HG03039 (cell line): ENCODE measurements at regions not wholly inside any gene's neighbourhood (a gene's known extent, or its start where the extent isn't known, plus 50 kb on each side); places are given as distances from the start of the nearest gene placed in this dataset.

Source experiments
- ATAC-seq: cut with Tn5 transposase; IDR thresholded peaks from one replicate; pipeline ENCODE4 v1.9.1; 2021; ENCODE audit warnings: mild to moderate bottlenecking, moderate library complexity; ENCODE audit not compliant: unreplicated experiment

- no peak for ATAC-seq
Observed at GRCh38 chr1:234667600-234668576, 57.9 kb upstream of the IRF2BP2 start.

GRCh38 chr1:234666761-234667160, 56.8 kb upstream of the IRF2BP2 start:
- no peak for ATAC-seq

DNA sequence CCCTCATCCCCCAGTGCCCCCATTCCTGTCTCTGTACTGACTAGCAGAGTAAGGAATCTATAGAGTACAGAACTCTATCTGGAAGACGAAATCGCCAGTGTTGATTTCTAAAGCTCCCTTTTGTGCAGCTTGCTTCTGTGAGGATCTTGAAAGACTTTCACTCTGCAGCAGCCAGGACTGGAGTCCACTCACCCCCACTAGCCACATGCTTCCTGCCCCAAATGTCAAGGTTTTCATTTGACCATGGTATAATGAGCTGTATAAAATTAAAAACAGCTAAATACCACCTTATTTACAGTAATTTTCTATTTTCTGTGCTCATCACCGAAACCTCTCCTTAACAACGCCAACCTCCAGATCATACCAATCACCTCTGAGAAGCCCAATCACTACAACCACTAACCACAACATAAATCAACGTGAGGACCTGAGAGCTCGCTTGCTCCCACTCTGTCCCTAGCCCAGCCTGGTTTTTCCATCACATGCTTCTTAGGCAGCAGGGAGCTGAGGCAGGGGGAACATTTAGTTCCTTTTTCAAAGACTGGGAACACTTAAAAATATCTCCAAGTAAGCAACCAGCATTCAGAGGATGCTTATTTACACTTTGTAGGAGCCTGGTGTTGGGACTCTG, 56.1 kb upstream of the IRF2BP2 start:
- no peak for ATAC-seq

DNA sequence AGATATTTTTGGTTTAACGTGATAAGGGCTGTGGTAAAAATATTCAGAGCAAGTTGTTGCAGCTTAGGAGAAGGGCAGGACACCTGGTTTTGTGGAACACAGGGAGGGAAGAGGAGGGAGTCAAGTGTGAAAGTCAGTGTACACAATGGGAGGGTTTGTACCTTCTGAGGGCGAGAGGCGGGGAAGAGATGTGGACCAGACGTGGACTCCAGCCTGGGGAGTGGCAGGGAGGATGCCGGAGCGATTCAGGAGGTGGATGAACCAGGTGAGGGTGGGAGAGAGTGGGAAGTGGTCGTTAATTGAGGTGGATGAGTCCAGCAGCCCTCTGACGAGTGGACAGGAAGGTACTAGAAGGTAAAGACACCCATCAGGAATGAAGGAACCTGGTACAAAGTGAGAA, 52.2 kb upstream of the IRF2BP2 start:
- no peak for ATAC-seq

GRCh38 chr1:234661317-234661928, 51.4 kb upstream of the IRF2BP2 start:
- ATAC-seq: no peak

DNA sequence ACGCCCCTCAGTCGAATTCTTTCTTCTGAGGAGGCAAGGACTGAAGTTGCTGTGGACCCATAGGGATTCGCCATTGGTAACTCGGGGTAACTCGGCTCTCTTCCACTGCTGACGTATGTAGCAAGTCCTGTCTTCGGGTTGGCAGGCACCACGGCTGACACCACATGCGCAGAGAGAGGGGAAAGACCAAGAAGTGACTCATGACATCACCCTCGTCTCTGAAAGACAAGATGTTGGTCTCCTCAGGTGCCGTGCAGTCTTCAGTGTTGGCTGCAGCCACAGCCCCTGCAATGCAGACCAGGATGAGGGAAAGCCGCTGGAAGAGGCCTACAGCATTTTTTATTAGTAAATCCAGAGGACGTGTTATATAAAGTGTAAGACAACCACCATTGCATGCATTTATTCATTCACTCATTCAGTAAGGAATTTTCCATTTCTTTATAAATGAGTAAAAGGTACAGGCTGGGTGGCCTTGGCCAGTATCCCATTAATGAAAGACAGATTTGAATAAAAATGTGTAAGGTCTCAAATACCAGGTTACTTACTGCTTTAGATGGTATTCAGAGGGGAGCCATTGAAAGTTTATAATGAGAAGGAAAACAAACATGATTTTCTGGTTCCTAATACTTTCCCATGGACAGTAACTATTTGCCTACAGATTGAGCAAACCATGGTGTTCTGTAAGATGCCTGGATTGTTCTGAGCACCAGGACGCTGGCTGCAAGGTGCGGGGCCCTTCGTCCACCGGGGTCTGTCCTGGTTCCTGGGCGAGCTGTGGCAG, 50.7 kb upstream of the IRF2BP2 start:
- no peak for ATAC-seq
